ENCODE measurements at regions not wholly inside any gene's neighbourhood (a gene's known extent, or its start where the extent isn't known, plus 50 kb on each side); places are given as distances from the start of the nearest gene placed in this dataset.

- POLR2A ChIA-PET = no interaction called here
- CTCF ChIA-PET = no interaction called here
- DNase-seq (ENCODE audit: extremely low spot score) = peak; percentile 43
- TF ChIP-seq HDGF (IDR thresholded peaks at IDR 0.05; ENCODE audit: borderline replicate concordance) (no peak), TARDBP (IDR thresholded peaks at IDR 0.05) (no peak), ELF4 (IDR thresholded peaks at IDR 0.05) (no peak), NFRKB (IDR thresholded peaks at IDR 0.05) (no peak), ZNF384 (IDR thresholded peaks at IDR 0.05) (no peak), FOXK2 (IDR thresholded peaks at IDR 0.05) (no peak), FOXM1 (IDR thresholded peaks at IDR 0.05; ENCODE audit: borderline replicate concordance) (no peak), FOXA1 (IDR thresholded peaks at IDR 0.05) (no peak), SUZ12 (IDR thresholded peaks at IDR 0.05) (no peak)
These were observed 149.4 kb upstream of the HS3ST3A1 start for GRCh38 chr17:13750816-13751793.

GRCh38 chr17:13753154-13753553, 151.4 kb upstream of the HS3ST3A1 start:
- CTCF ChIA-PET = no interaction called here
- no peak for DNase-seq (ENCODE audit: extremely low spot score)
- POLR2A ChIA-PET = no interaction called here
- TF ChIP-seq PKNOX1 (IDR thresholded peaks at IDR 0.05) (no peak), ZNF384 (IDR thresholded peaks at IDR 0.05) (no peak), ARNT (IDR thresholded peaks at IDR 0.05) (no peak), FOXK2 (IDR thresholded peaks at IDR 0.05) (no peak), FOXM1 (IDR thresholded peaks at IDR 0.05; ENCODE audit: borderline replicate concordance) (no peak), NFRKB (IDR thresholded peaks at IDR 0.05) (no peak), ELF4 (IDR thresholded peaks at IDR 0.05) (no peak), L3MBTL2 (conservative IDR thresholded peaks at IDR 0.05) (no peak), HDGF (IDR thresholded peaks at IDR 0.05; ENCODE audit: borderline replicate concordance) (no peak), TARDBP (IDR thresholded peaks at IDR 0.05) (no peak), LEF1 (IDR thresholded peaks at IDR 0.05; ENCODE audit: borderline replicate concordance) (no peak), BHLHE40 (IDR thresholded peaks at IDR 0.05; ENCODE audit: borderline replicate concordance) (no peak), CTBP1 (IDR thresholded peaks at IDR 0.05; ENCODE audit: borderline replicate concordance) (no peak), SUZ12 (IDR thresholded peaks at IDR 0.05) (no peak), FOXA1 (IDR thresholded peaks at IDR 0.05) (no peak), SP1 (IDR thresholded peaks at IDR 0.05) (no peak)

GRCh38 chr17:13753771-13754170, 152.0 kb upstream of the HS3ST3A1 start:
- ChIA-PET CTCF (no interaction called here), POLR2A (no interaction called here)
- no peak for TF ChIP-seq ZNF384 (IDR thresholded peaks at IDR 0.05)
- no peak for TF ChIP-seq FOXA1 (IDR thresholded peaks at IDR 0.05)
- no peak for TF ChIP-seq FOXM1 (IDR thresholded peaks at IDR 0.05; ENCODE audit: borderline replicate concordance)
- TF ChIP-seq L3MBTL2 (conservative IDR thresholded peaks at IDR 0.05) = no peak
- no peak for TF ChIP-seq BHLHE40 (IDR thresholded peaks at IDR 0.05; ENCODE audit: borderline replicate concordance)
- no peak for TF ChIP-seq HDGF (IDR thresholded peaks at IDR 0.05; ENCODE audit: borderline replicate concordance)
- TF ChIP-seq NFRKB (IDR thresholded peaks at IDR 0.05) = no peak
- TF ChIP-seq SUZ12 (IDR thresholded peaks at IDR 0.05) = no peak
- no peak for TF ChIP-seq SP1 (IDR thresholded peaks at IDR 0.05)
- no peak for TF ChIP-seq FOXK2 (IDR thresholded peaks at IDR 0.05)
- TF ChIP-seq TARDBP (IDR thresholded peaks at IDR 0.05) = no peak
- TF ChIP-seq PKNOX1 (IDR thresholded peaks at IDR 0.05) = no peak
- no peak for TF ChIP-seq ELF4 (IDR thresholded peaks at IDR 0.05)
- no peak for TF ChIP-seq ARNT (IDR thresholded peaks at IDR 0.05)
- no peak for TF ChIP-seq CTBP1 (IDR thresholded peaks at IDR 0.05; ENCODE audit: borderline replicate concordance)
- TF ChIP-seq LEF1 (IDR thresholded peaks at IDR 0.05; ENCODE audit: borderline replicate concordance) = no peak
- no peak for DNase-seq (ENCODE audit: extremely low spot score)

- ChIA-PET POLR2A (no interaction called here), CTCF (no interaction called here)
- TF ChIP-seq ZNF384 (IDR thresholded peaks at IDR 0.05) (no peak), CTBP1 (IDR thresholded peaks at IDR 0.05; ENCODE audit: borderline replicate concordance) (no peak), HDGF (IDR thresholded peaks at IDR 0.05; ENCODE audit: borderline replicate concordance) (no peak), L3MBTL2 (conservative IDR thresholded peaks at IDR 0.05) (no peak), SP1 (IDR thresholded peaks at IDR 0.05) (no peak), BHLHE40 (IDR thresholded peaks at IDR 0.05; ENCODE audit: borderline replicate concordance) (no peak), SUZ12 (IDR thresholded peaks at IDR 0.05) (no peak), TARDBP (IDR thresholded peaks at IDR 0.05) (no peak), FOXA1 (IDR thresholded peaks at IDR 0.05) (no peak), NFRKB (IDR thresholded peaks at IDR 0.05) (no peak), LEF1 (IDR thresholded peaks at IDR 0.05; ENCODE audit: borderline replicate concordance) (no peak), ELF4 (IDR thresholded peaks at IDR 0.05) (no peak), FOXK2 (IDR thresholded peaks at IDR 0.05) (no peak), ARNT (IDR thresholded peaks at IDR 0.05) (no peak), PKNOX1 (IDR thresholded peaks at IDR 0.05) (no peak), FOXM1 (IDR thresholded peaks at IDR 0.05; ENCODE audit: borderline replicate concordance) (no peak)
- DNase-seq (ENCODE audit: extremely low spot score) = no peak
These were observed 154.1 kb upstream of the HS3ST3A1 start for GRCh38 chr17:13755851-13756250.

GRCh38 chr17:13756763-13757162, 155.0 kb upstream of the HS3ST3A1 start:
- TF ChIP-seq NFRKB (IDR thresholded peaks at IDR 0.05) (no peak), SUZ12 (IDR thresholded peaks at IDR 0.05) (no peak), HDGF (IDR thresholded peaks at IDR 0.05; ENCODE audit: borderline replicate concordance) (no peak), FOXK2 (IDR thresholded peaks at IDR 0.05) (no peak), ELF4 (IDR thresholded peaks at IDR 0.05) (no peak), TARDBP (IDR thresholded peaks at IDR 0.05) (no peak)
- CTCF ChIA-PET = no interaction called here
- DNase-seq (ENCODE audit: extremely low spot score) = no peak
- POLR2A ChIA-PET = no interaction called here
